H1 (cell line): ENCODE measurements at regions not wholly inside any gene's neighbourhood (a gene's known extent, or its start where the extent isn't known, plus 50 kb on each side); places are given as distances from the start of the nearest gene placed in this dataset.

ENCODE experiments used
- CBX8 ChIP-seq: fragments of 300-800, 300-1000 bp; sonication (generic); IDR thresholded peaks from 2 replicates; pipeline ENCODE4 v1.7.1; 2016; ENCODE audit warnings: low read depth, low read length, borderline replicate concordance
- POU5F1 ChIP-seq: IDR thresholded peaks from 2 replicates; pipeline ENCODE4 v1.6.1; 2011; ENCODE audit warnings: low read depth, mild to moderate bottlenecking, low read length, moderate library complexity
- RAD21 ChIP-seq, 2 experiments: IDR thresholded peaks in 1 of 2; conservative IDR thresholded peaks in 1 of 2; 2 replicates each; pipeline ENCODE4 v1.6.1; 2011; ENCODE audit warnings: low read depth in 2 of 2, low read length in 2 of 2, improper control_type of control experiment in 1 of 2, inconsistent platforms in 1 of 2, mild to moderate bottlenecking in 1 of 2, moderate library complexity in 1 of 2
- RBBP5 ChIP-seq: IDR thresholded peaks from 2 replicates; pipeline ENCODE4 v1.7.1; 2012; ENCODE audit warnings: low read depth, mild to moderate bottlenecking, inconsistent platforms, low read length, moderate library complexity, borderline replicate concordance
- RNF2 ChIP-seq: fragments of 200-900, 300-1000 bp; sonication (generic); IDR thresholded peaks from 2 replicates; pipeline ENCODE4 v1.7.1; 2016; ENCODE audit warnings: borderline replicate concordance, low read depth, mild to moderate bottlenecking, antibody characterized with exemption, low read length; ENCODE audit not compliant: poor library complexity, severe bottlenecking; ENCODE audit errors: missing control alignments
- TBP ChIP-seq: IDR thresholded peaks from 2 replicates; pipeline ENCODE4 v1.6.1; 2011; ENCODE audit warnings: low read depth, low read length, improper control_type of control experiment
- TEAD4 ChIP-seq: IDR thresholded peaks from 2 replicates; pipeline ENCODE4 v1.6.1; 2012; ENCODE audit warnings: low read depth, low read length, inconsistent platforms, mixed read lengths
- TF ChIP-seq, protein P1 (sequence below): fragments of 300-600 bp; sonication (generic); IDR thresholded peaks from 2 replicates; pipeline ENCODE4 v1.7.1; 2012; ENCODE audit warnings: low read length, moderate library complexity, mild to moderate bottlenecking, inconsistent platforms; ENCODE audit not compliant: insufficient replicate concordance
- TF ChIP-seq, protein P2 (sequence below), 3 experiments: IDR thresholded peaks; 1 replicate in 2 of 3; 2 replicates in 1 of 3; pipeline versions ENCODE4 v1.5.1 to v1.6.1; 2011; ENCODE audit warnings: low read length in 3 of 3, mild to moderate bottlenecking in 3 of 3, inconsistent platforms in 2 of 3, low read depth in 1 of 3, moderate library complexity in 1 of 3; ENCODE audit not compliant: insufficient read depth in 1 of 3; ENCODE audit errors: control extremely low read depth in 1 of 3

DNA sequence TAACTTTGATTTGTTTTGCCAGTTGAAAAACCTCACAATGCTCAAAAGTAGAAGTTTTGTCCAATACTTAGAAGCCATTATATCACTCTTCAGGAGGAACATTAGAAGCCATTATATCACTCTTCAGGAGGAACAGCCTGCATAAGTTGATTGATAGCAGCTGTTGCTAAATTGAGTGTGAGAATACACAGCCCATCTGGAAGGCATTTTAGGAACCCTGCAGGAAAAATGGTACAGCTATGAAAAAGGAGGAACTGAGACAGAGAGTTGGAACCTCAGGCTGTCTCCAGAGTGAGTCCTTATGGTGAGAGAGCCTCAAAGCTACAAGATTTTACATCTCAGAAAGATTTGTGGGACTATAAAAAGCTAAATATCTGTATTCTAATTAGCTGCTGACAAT lies 207.0 kb downstream of the MYRFL start (continued):
- TF ChIP-seq, protein P1, sequence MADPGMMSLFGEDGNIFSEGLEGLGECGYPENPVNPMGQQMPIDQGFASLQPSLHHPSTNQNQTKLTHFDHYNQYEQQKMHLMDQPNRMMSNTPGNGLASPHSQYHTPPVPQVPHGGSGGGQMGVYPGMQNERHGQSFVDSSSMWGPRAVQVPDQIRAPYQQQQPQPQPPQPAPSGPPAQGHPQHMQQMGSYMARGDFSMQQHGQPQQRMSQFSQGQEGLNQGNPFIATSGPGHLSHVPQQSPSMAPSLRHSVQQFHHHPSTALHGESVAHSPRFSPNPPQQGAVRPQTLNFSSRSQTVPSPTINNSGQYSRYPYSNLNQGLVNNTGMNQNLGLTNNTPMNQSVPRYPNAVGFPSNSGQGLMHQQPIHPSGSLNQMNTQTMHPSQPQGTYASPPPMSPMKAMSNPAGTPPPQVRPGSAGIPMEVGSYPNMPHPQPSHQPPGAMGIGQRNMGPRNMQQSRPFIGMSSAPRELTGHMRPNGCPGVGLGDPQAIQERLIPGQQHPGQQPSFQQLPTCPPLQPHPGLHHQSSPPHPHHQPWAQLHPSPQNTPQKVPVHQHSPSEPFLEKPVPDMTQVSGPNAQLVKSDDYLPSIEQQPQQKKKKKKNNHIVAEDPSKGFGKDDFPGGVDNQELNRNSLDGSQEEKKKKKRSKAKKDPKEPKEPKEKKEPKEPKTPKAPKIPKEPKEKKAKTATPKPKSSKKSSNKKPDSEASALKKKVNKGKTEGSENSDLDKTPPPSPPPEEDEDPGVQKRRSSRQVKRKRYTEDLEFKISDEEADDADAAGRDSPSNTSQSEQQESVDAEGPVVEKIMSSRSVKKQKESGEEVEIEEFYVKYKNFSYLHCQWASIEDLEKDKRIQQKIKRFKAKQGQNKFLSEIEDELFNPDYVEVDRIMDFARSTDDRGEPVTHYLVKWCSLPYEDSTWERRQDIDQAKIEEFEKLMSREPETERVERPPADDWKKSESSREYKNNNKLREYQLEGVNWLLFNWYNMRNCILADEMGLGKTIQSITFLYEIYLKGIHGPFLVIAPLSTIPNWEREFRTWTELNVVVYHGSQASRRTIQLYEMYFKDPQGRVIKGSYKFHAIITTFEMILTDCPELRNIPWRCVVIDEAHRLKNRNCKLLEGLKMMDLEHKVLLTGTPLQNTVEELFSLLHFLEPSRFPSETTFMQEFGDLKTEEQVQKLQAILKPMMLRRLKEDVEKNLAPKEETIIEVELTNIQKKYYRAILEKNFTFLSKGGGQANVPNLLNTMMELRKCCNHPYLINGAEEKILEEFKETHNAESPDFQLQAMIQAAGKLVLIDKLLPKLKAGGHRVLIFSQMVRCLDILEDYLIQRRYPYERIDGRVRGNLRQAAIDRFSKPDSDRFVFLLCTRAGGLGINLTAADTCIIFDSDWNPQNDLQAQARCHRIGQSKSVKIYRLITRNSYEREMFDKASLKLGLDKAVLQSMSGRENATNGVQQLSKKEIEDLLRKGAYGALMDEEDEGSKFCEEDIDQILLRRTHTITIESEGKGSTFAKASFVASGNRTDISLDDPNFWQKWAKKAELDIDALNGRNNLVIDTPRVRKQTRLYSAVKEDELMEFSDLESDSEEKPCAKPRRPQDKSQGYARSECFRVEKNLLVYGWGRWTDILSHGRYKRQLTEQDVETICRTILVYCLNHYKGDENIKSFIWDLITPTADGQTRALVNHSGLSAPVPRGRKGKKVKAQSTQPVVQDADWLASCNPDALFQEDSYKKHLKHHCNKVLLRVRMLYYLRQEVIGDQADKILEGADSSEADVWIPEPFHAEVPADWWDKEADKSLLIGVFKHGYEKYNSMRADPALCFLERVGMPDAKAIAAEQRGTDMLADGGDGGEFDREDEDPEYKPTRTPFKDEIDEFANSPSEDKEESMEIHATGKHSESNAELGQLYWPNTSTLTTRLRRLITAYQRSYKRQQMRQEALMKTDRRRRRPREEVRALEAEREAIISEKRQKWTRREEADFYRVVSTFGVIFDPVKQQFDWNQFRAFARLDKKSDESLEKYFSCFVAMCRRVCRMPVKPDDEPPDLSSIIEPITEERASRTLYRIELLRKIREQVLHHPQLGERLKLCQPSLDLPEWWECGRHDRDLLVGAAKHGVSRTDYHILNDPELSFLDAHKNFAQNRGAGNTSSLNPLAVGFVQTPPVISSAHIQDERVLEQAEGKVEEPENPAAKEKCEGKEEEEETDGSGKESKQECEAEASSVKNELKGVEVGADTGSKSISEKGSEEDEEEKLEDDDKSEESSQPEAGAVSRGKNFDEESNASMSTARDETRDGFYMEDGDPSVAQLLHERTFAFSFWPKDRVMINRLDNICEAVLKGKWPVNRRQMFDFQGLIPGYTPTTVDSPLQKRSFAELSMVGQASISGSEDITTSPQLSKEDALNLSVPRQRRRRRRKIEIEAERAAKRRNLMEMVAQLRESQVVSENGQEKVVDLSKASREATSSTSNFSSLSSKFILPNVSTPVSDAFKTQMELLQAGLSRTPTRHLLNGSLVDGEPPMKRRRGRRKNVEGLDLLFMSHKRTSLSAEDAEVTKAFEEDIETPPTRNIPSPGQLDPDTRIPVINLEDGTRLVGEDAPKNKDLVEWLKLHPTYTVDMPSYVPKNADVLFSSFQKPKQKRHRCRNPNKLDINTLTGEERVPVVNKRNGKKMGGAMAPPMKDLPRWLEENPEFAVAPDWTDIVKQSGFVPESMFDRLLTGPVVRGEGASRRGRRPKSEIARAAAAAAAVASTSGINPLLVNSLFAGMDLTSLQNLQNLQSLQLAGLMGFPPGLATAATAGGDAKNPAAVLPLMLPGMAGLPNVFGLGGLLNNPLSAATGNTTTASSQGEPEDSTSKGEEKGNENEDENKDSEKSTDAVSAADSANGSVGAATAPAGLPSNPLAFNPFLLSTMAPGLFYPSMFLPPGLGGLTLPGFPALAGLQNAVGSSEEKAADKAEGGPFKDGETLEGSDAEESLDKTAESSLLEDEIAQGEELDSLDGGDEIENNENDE, result no peak
- TF ChIP-seq POU5F1, result no peak
- no peak for TF ChIP-seq RAD21 (IDR thresholded peaks at IDR 0.05 in 1 of 2, conservative IDR thresholded peaks at IDR 0.05 in 1 of 2; ENCODE audit: low read depth in 2 of 2, low read length in 2 of 2)
- TF ChIP-seq, protein P2, sequence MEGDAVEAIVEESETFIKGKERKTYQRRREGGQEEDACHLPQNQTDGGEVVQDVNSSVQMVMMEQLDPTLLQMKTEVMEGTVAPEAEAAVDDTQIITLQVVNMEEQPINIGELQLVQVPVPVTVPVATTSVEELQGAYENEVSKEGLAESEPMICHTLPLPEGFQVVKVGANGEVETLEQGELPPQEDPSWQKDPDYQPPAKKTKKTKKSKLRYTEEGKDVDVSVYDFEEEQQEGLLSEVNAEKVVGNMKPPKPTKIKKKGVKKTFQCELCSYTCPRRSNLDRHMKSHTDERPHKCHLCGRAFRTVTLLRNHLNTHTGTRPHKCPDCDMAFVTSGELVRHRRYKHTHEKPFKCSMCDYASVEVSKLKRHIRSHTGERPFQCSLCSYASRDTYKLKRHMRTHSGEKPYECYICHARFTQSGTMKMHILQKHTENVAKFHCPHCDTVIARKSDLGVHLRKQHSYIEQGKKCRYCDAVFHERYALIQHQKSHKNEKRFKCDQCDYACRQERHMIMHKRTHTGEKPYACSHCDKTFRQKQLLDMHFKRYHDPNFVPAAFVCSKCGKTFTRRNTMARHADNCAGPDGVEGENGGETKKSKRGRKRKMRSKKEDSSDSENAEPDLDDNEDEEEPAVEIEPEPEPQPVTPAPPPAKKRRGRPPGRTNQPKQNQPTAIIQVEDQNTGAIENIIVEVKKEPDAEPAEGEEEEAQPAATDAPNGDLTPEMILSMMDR (IDR thresholded peaks at IDR 0.05; ENCODE audit: control extremely low read depth in 1 of 3, insufficient read depth in 1 of 3, low read depth in 1 of 3, low read length in 3 of 3), result no peak
- no peak for TF ChIP-seq RNF2
- TF ChIP-seq TBP, result no peak
- TF ChIP-seq RBBP5, result no peak
- no peak for TF ChIP-seq CBX8
- TF ChIP-seq TEAD4, result no peak
